HepG2 (cell line): ENCODE measurements at regions not wholly inside any gene's neighbourhood (a gene's known extent, or its start where the extent isn't known, plus 50 kb on each side); places are given as distances from the start of the nearest gene placed in this dataset.

ENCODE experiments used
- ATAC-seq: fragments of 200-7000 bp; cut with Tn5 transposase; 3 replicates; pipeline ENCODE4 v1.9.1; 2020; ENCODE audit warnings: mild to moderate bottlenecking, moderate library complexity
- BruUV-seq: library from RNA; stranded (reverse); fragments of 400-500 nt; replicated peaks from 2 replicates; lab custom pipeline; 2021; lab: Mats Ljungman, UMichigan
- CTCF ChIA-PET: fragments of 300-600 bp; formaldehyde crosslinking; extraction: SDS; loops from one replicate; lab custom pipeline; 2021; ENCODE audit warnings: low total read pairs, inconsistent platforms, low intra/inter-chr PET ratio; lab: Yijun Ruan, JAX
- POLR2A ChIA-PET: fragments of 350-600 bp; sonication (Branson Sonifier 250); formaldehyde crosslinking; loops from one replicate; lab custom pipeline; 2020; ENCODE audit warnings: antibody characterized with exemption, inconsistent platforms; lab: Yijun Ruan, JAX
- DNase-seq: peaks from one replicate; pipeline ENCODE4 v3.0.0-alpha.2; 2015; ENCODE audit warnings: low spot score
- FAIRE-seq: peaks from 3 replicates; lab custom pipeline; 2011; peaks lifted over from hg19 to GRCh38; lab: Jason Lieb, UNC
- H2AFZ ChIP-seq: one replicate; pipeline ENCODE4 v1.6.1; 2011; ENCODE audit warnings: low read length, inconsistent platforms
- H3K27ac ChIP-seq: fragments of 300-600 bp; 3 replicates; pipeline ENCODE4 v1.8.0; 2011; ENCODE audit warnings: mixed run types, mild to moderate bottlenecking, mixed read lengths, low read length, inconsistent platforms; ENCODE audit not compliant: insufficient read depth; ENCODE audit errors: extremely low read length
- H3K27me3 ChIP-seq, 2 experiments: fragments of 200-600 bp in 1 of 2; 2 replicates in 1 of 2; 3 replicates in 1 of 2; pipeline versions ENCODE4 v1.6.0 to v1.8.0; 2011; ENCODE audit warnings: low read length in 2 of 2, mild to moderate bottlenecking in 2 of 2, moderate library complexity in 2 of 2, inconsistent platforms in 1 of 2; ENCODE audit not compliant: insufficient read depth in 2 of 2, control insufficient read depth in 1 of 2
- H3K36me3 ChIP-seq, 2 experiments: fragments of 200-600 bp in 1 of 2; replicated peaks in 1 of 2; 2 replicates in 1 of 2; 3 replicates in 1 of 2; pipeline versions ENCODE4 v1.5.1 to v1.8.0; 2011; ENCODE audit warnings: low read length in 2 of 2, inconsistent platforms in 1 of 2; ENCODE audit not compliant: insufficient read depth in 2 of 2, control insufficient read depth in 1 of 2
- H3K4me1 ChIP-seq: 2 replicates; pipeline ENCODE4 v1.5.1; 2012; ENCODE audit warnings: low read length, inconsistent platforms; ENCODE audit not compliant: insufficient read depth
- H3K4me2 ChIP-seq: 2 replicates; pipeline ENCODE4 v1.6.0; 2011; ENCODE audit warnings: low read depth, low read length, inconsistent platforms
- H3K4me3 ChIP-seq, 3 experiments: fragments of 200-600 bp in 1 of 3; sonication (generic), shearing (Covaris generic) in 1 of 3; replicated peaks in 1 of 3; 2 replicates each; pipeline ENCODE4 v1.5.1; 2011 to 2016; ENCODE audit warnings: low read length in 3 of 3, inconsistent platforms in 2 of 3, low read depth in 2 of 3, mild to moderate bottlenecking in 2 of 3, control low read depth in 1 of 3, mixed read lengths in 1 of 3; ENCODE audit not compliant: insufficient read depth in 1 of 3
- H3K79me2 ChIP-seq: one replicate; pipeline ENCODE4 v1.6.1; 2011; ENCODE audit warnings: low read length, inconsistent platforms; ENCODE audit not compliant: insufficient read depth
- H3K9ac ChIP-seq: 2 replicates; pipeline ENCODE4 v1.6.0; 2011; ENCODE audit warnings: mild to moderate bottlenecking, low read depth, low read length, inconsistent platforms; ENCODE audit not compliant: insufficient read depth
- H3K9me3 ChIP-seq: 2 replicates; pipeline ENCODE4 v1.5.1; 2012; ENCODE audit warnings: mild to moderate bottlenecking, low read length
- H4K20me1 ChIP-seq: 2 replicates; pipeline ENCODE4 v1.6.0; 2011; ENCODE audit warnings: inconsistent platforms, mild to moderate bottlenecking, low read length, moderate library complexity; ENCODE audit not compliant: insufficient read depth
- CTCF ChIP-seq: sonication (generic); formaldehyde crosslinking; IDR thresholded peaks from 2 replicates; pipeline ENCODE4 v1.5.0; 2020; ENCODE audit warnings: mild to moderate bottlenecking, missing genetic modification reagents, moderate library complexity
- FOXK1 ChIP-seq: sonication (generic); formaldehyde crosslinking; IDR thresholded peaks from 2 replicates; pipeline ENCODE4 v1.4.0; 2020; ENCODE audit warnings: low read depth, missing genetic modification reagents, borderline replicate concordance
- GABPB1 ChIP-seq: IDR thresholded peaks from 2 replicates; pipeline ENCODE4 v1.6.1; 2016; ENCODE audit warnings: mild to moderate bottlenecking, missing genetic modification reagents, moderate library complexity, missing compliant biosample characterization
- PHB2 ChIP-seq: fragments of 450-650 bp; IDR thresholded peaks from 2 replicates; pipeline ENCODE4 v1.6.1; 2018; ENCODE audit not compliant: partially characterized antibody
- RCOR2 ChIP-seq: IDR thresholded peaks from 2 replicates; pipeline ENCODE4 v1.6.1; 2016; ENCODE audit warnings: missing biosample characterization, missing genetic modification reagents
- ZBED4 ChIP-seq: sonication (generic); formaldehyde crosslinking; IDR thresholded peaks from 2 replicates; pipeline ENCODE4 v1.4.0; 2020; ENCODE audit warnings: missing genetic modification reagents, borderline replicate concordance
- ZNF703 ChIP-seq: sonication (generic); formaldehyde crosslinking; IDR thresholded peaks from 2 replicates; pipeline ENCODE4 v1.5.1; 2020; ENCODE audit warnings: missing genetic modification reagents, mild to moderate bottlenecking, moderate library complexity, borderline replicate concordance
- WGBS: methylation state at CpG from one replicate; pipeline ENCODE4 v1.1.6; 2017; ENCODE audit warnings: low lambda C conversion rate; 5-methylcytosine and 5-hydroxymethylcytosine counted together
- in situ Hi-C: cut with HindIII; loops from 2 replicates; pipeline ENCODE4 v1.10.0; 2017; ENCODE audit warnings: low pct_unique_long_range_greater_than_20kb; ENCODE audit not compliant: extremely low pct_ligation_motif_present
- intact Hi-C: fragments of 100-400 bp; cut with micrococcal nuclease; formaldehyde crosslinking; loops from one replicate; pipeline ENCODE4 v1.10.0; 2022; ENCODE audit not compliant: unreplicated experiment
- TF ChIP-seq, protein P1 (sequence below): sonication (generic); formaldehyde crosslinking; IDR thresholded peaks from one replicate; pipeline ENCODE4 v1.5.1; 2020; ENCODE audit warnings: mild to moderate bottlenecking, missing genetic modification reagents; ENCODE audit errors: not compliant biosample characterization

DNA sequence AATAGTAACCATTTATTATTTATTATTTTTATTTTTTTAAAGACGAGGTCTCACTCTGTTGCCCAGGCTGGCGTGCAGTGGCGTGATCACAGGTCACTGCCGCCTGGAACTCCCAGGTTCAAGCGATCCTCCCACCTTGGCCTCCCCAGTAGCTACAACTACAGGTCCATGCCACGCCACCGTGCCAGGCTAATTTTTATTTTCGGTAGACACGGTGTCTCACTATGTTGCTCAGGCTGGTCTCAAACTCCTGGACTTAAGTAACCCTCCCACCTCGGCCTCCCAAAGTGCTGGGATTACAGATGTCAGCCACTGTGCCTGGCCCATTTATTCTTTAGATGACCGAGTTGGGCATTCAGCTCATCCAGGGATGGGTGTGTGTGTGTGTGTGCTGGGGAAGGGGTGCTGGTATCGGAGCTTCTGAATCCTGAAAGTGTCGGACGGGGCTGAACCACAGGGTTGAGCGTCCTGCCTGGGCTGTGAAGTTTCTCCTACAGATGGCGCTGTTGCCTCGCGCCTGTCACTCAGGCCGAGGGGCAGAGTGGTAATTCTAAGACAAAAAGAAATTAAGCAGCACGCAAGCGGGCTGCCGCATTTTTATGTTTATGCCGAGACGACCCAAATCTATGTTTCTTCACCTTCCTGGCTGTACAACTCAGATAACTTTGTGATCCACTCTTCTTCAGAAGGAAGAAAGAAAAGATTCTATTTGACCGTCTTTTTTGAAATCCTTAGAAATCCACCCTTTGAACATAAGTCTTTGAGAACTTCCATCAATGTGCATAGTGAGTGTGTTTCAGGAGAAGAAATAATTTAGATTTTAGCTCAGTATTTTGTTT is 252.8 kb downstream of the CDH26 start:
- FAIRE-seq = peak; percentile 89
- BruUV-seq = no TSS peak
- CTCF ChIA-PET = interaction anchor here (1.4 to 1.9 kb wide), 6 partner anchors 52 to 1685 kb away, joined by 5 to 12 read pairs (median 8); no protein-coding TSS in a partner anchor
- TF ChIP-seq CTCF (CRISPR knock-in tag) = peak; percentile 94
- 0 out of 2 replicates have a peak, but pooled peaks have one; percentile 21 for TF ChIP-seq FOXK1 (CRISPR knock-in tag)
- TF ChIP-seq ZBED4 (CRISPR knock-in tag) = no peak
- no peak for TF ChIP-seq ZNF703
- TF ChIP-seq PHB2 = no peak
- TF ChIP-seq, protein P1, sequence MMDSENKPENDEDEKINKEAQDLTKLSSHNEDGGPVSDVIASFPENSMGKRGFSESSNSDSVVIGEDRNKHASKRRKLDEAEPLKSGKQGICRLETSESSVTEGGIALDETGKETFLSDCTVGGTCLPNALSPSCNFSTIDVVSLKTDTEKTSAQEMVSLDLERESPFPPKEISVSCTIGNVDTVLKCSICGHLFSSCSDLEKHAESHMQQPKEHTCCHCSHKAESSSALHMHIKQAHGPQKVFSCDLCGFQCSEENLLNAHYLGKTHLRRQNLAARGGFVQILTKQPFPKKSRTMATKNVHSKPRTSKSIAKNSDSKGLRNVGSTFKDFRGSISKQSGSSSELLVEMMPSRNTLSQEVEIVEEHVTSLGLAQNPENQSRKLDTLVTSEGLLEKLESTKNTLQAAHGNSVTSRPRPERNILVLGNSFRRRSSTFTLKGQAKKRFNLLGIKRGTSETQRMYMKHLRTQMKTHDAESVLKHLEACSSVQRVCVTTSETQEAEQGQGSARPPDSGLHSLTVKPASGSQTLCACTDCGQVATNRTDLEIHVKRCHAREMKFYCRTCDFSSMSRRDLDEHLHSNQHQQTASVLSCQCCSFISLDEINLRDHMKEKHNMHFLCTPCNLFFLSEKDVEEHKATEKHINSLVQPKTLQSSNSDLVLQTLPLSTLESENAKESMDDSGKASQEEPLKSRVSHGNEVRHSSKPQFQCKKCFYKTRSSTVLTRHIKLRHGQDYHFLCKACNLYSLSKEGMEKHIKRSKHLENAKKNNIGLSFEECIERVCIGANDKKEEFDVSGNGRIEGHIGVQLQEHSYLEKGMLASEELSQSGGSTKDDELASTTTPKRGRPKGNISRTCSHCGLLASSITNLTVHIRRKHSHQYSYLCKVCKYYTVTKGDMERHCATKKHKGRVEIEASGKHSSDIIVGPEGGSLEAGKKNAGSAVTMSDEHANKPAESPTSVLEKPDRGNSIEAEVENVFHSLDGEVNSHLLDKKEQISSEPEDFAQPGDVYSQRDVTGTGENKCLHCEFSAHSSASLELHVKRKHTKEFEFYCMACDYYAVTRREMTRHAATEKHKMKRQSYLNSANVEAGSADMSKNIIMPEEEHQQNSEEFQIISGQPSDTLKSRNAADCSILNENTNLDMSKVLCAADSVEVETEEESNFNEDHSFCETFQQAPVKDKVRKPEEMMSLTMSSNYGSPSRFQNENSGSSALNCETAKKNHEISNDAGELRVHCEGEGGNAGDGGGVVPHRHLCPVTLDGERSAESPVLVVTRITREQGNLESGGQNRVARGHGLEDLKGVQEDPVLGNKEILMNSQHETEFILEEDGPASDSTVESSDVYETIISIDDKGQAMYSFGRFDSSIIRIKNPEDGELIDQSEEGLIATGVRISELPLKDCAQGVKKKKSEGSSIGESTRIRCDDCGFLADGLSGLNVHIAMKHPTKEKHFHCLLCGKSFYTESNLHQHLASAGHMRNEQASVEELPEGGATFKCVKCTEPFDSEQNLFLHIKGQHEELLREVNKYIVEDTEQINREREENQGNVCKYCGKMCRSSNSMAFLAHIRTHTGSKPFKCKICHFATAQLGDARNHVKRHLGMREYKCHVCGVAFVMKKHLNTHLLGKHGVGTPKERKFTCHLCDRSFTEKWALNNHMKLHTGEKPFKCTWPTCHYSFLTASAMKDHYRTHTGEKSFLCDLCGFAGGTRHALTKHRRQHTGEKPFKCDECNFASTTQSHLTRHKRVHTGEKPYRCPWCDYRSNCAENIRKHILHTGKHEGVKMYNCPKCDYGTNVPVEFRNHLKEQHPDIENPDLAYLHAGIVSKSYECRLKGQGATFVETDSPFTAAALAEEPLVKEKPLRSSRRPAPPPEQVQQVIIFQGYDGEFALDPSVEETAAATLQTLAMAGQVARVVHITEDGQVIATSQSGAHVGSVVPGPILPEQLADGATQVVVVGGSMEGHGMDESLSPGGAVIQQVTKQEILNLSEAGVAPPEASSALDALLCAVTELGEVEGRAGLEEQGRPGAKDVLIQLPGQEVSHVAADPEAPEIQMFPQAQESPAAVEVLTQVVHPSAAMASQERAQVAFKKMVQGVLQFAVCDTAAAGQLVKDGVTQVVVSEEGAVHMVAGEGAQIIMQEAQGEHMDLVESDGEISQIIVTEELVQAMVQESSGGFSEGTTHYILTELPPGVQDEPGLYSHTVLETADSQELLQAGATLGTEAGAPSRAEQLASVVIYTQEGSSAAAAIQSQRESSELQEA = no peak
- no peak for TF ChIP-seq RCOR2 (CRISPR knock-in tag)
- TF ChIP-seq GABPB1 (CRISPR knock-in tag) = peak; percentile 22; the same call in 1 of the 2 replicates

More for the DNA sequence above, 252.8 kb downstream of the CDH26 start:
- no peaks in the 10 kb centered on the region for H3K36me3 ChIP-seq
- no peak overlapping the region for H2AFZ ChIP-seq
- no peak overlapping the region for H3K4me2 ChIP-seq
- H3K27me3 ChIP-seq = peaks cover 0 to 16% of the 10 kb centered on the region in 2 experiments; a peak in 1 of 5 replicates
- no peaks in the 10 kb centered on the region for H3K9me3 ChIP-seq
- in situ Hi-C loops (loop anchor here (5.0 to 10.0 kb wide), 4 partner anchors 911 to 1674 kb away; no protein-coding TSS in a partner anchor), intact Hi-C loops (loop anchor here (1.0 kb wide), 1 partner anchor 52 kb away; no protein-coding TSS in a partner anchor)
- H3K27ac ChIP-seq = no peak overlapping the region
- peak; percentile 95 for ATAC-seq
- WGBS = 17% methylated on average over 25 of the region's 25 CpGs
- no peaks in the 10 kb centered on the region for H3K79me2 ChIP-seq
- POLR2A ChIA-PET = no interaction called here
- H4K20me1 ChIP-seq = no peaks in the 10 kb centered on the region
- no peak overlapping the region for H3K9ac ChIP-seq
- no peaks in the 10 kb centered on the region for H3K4me1 ChIP-seq
- peak; percentile 44 for DNase-seq
- H3K4me3 ChIP-seq = no peak overlapping the region
